Adrenal gland (tissue), 9 donors: ENCODE measurements at regions not wholly inside any gene's neighbourhood (a gene's known extent, or its start where the extent isn't known, plus 50 kb on each side); places are given as distances from the start of the nearest gene placed in this dataset.

ENCODE experiments used
- DNase-seq, 7 donors: peaks; one replicate each; pipeline ENCODE4 v3.0.0-alpha.2; 2019 to 2020
- H3K27ac ChIP-seq, 5 donors: fragments of 200-600 bp; sonication (generic) in 4 of 5; 1 replicate in 3 of 5; 2 replicates in 2 of 5; pipeline versions ENCODE4 v1.5.1 to v1.8.0; 2016 to 2020; ENCODE audit warnings: mild to moderate bottlenecking in 1 of 5
- H3K27me3 ChIP-seq: fragments of 200-600 bp; 2 replicates; pipeline ENCODE4 v1.8.0; 2021
- H3K36me3 ChIP-seq, 2 donors: fragments of 200-600 bp; replicated peaks in 1 of 2; 1 replicate in 1 of 2; 2 replicates in 1 of 2; pipeline versions ENCODE4 v1.5.1 to v1.8.0; 2018 to 2022
- H3K4me1 ChIP-seq, 2 donors: fragments of 200-600 bp; replicated peaks in 1 of 2; 1 replicate in 1 of 2; 2 replicates in 1 of 2; pipeline versions ENCODE4 v1.5.1 to v1.8.0; 2018 to 2021
- H3K4me3 ChIP-seq, 4 donors: fragments of 200-600 bp; sonication (generic) in 3 of 4; one replicate each; pipeline ENCODE4 v1.5.1; 2016 to 2018
- H3K9me3 ChIP-seq, 3 donors: fragments of 200-600 bp; sonication (generic) in 1 of 3; replicated peaks in 1 of 3; 1 replicate in 2 of 3; 2 replicates in 1 of 3; pipeline versions ENCODE4 v1.5.1 to v1.8.0; 2016 to 2021
- CTCF ChIP-seq, 6 experiments: fragments of 450-650 bp in 4 of 6; fragments of 200-600 bp in 2 of 6; sonication (generic) in 1 of 6; IDR thresholded peaks; 1 replicate in 5 of 6; 2 replicates in 1 of 6; pipeline versions ENCODE4 v1.5.1 to v1.8.0; 2016 to 2021; ENCODE audit warnings: antibody characterized with exemption in 6 of 6, mild to moderate bottlenecking in 2 of 6, moderate library complexity in 1 of 6
- POLR2A ChIP-seq, 2 donors: fragments of 450-650 bp; IDR thresholded peaks; one replicate each; pipeline ENCODE4 v1.6.1; 2017; ENCODE audit warnings: antibody characterized with exemption in 2 of 2, mild to moderate bottlenecking in 2 of 2, moderate library complexity in 1 of 2
- WGBS, 4 donors: extraction: QIAGEN DNeasy Blood & Tissue Kit in 2 of 4; methylation state at CpG; one replicate each; pipeline versions ENCODE4 v1.1.5 to v1.1.7; 2013 to 2017; 5-methylcytosine and 5-hydroxymethylcytosine counted together
- intact Hi-C, 2 donors: fragments of 100-400 bp; cut with DNase I; formaldehyde crosslinking; loops; one replicate each; pipeline versions ENCODE4 v1.14.1 to v1.15.0; 2022 to 2023
- donor health status: healthy with polysubstance abuse.
- donor health status: Bipolar disorder and iron deficiency.
- donor health status: DM: yes; HTN: yes; CAD: no.
- donor health status: DM: no; HTN: no; CAD: no.
- donor health status: DM: no; HTN: no; CAD: no.

DNA sequence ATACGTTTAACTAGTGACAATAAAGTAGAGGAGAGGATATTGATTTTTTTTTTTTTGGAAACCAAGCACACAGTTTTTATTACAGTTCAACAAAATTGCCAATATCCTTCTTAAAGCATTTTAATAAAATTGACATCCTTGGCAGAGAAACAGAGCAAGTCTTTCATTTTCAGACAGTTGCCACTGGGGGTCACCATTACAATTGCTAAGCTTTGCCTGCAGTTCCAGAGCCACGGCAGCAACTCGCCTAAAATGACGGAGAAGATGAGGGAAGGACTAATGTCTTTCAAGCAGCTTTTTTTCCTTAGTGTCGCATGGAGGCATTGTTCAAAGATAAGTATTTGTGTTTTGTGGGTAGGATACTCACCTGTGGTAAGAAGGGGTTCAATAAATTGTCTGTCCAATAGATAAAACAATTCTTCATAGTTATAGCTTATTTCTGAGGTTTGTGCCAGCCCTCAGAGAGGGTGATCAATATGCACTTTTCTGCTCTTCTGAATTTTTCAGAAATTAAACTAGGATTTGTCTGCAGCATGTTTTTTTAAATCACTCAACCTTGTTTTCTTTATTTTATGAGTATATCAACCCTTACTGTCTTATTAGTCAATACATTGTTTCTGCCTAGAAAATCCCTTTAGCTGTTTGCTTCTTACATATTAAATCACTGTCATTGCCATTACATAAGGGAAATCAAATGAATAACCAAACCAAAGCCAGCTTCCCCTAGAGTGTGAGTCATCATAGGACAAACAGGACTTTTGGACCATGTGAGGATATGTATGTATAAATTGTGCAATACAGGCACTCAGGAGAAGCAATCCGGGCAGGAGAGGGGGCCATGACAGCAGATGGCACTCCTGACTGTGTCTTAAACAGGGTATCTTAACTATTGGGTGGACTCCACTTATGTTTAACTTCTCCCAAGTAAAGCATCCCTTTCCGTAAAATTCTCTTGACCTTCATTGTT, 508.1 kb upstream of the ARX start:
- TF ChIP-seq POLR2A (IDR thresholded peaks at IDR 0.05) (no peak), CTCF (IDR thresholded peaks at IDR 0.05) (peak in 4 of 6 experiments; percentile 20 to 44 (median 32))
- H3K27ac ChIP-seq = no peak overlapping the region
- H3K9me3 ChIP-seq = no peaks in the 10 kb centered on the region
- WGBS, 4 donors = 17 to 25% (median 20%) methylated on average over 7 of the region's 7 CpGs
- H3K36me3 ChIP-seq = no peaks in the 10 kb centered on the region
- H3K4me3 ChIP-seq = no peak overlapping the region
- peak; percentile 27 to 56 (median 40) for DNase-seq
- H3K27me3 ChIP-seq = peaks cover 5% of the 10 kb centered on the region
- intact Hi-C loops = no loop called here
- H3K4me1 ChIP-seq = no peaks in the 10 kb centered on the region

DNA sequence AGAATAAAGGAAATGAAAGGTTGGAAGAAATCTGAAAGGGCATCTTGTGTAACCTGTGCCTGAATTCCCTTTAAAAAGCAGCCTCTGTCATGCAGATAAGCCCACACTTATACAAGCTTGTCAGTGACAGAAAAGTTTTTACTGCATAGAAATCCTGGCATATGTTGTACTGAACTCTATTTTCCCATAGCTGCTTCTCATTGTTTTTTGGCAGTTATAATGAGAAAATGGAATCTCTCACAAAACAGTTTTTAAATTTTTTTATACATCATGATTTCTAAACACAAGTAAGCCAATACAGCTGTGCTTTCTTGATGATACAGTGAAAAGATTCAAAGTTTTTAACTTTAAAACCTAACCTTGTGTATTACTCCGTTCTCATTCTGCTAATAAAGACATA, 511.4 kb upstream of the ARX start:
- Histone ChIP-seq H3K27me3 (no peaks in the 10 kb centered on the region), H3K4me1 (no peaks in the 10 kb centered on the region), H3K36me3 (no peaks in the 10 kb centered on the region), H3K9me3 (no peaks in the 10 kb centered on the region), H3K4me3 (no peak overlapping the region), H3K27ac (no peak overlapping the region)
- no peak for TF ChIP-seq POLR2A (IDR thresholded peaks at IDR 0.05)
- no peak for TF ChIP-seq CTCF (IDR thresholded peaks at IDR 0.05)
- intact Hi-C loops = no loop called here
- WGBS, 4 donors = 61 to 86% (median 74%) methylated on average over 1 of the region's 1 CpG
- no peak for DNase-seq

DNA sequence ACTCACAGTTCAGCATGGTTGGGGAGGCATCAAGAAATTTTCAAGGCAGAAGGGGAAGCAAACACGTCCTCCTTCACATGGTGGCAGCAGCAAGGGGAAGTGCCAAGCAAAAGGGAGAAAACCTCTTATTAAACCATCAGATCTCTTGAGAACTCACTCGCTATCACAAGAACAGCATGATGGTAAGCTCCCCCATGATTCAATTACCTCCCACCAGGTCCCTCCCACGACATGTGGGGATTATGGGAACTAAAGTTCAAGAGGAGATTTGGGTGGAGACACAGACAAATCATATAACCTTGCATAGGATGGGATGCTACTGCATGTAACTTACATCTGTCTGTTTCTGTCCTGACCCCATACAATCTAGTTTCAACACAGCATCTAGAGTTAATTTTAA, 511.8 kb upstream of the ARX start:
- WGBS, 4 donors = 47 to 57% (median 53%) methylated on average over 3 of the region's 3 CpGs
- intact Hi-C loops = no loop called here
- Histone ChIP-seq H3K4me1 (no peaks in the 10 kb centered on the region), H3K4me3 (no peak overlapping the region), H3K36me3 (no peaks in the 10 kb centered on the region), H3K27ac (no peak overlapping the region), H3K9me3 (no peaks in the 10 kb centered on the region), H3K27me3 (no peaks in the 10 kb centered on the region)
- TF ChIP-seq POLR2A (IDR thresholded peaks at IDR 0.05) (no peak), CTCF (IDR thresholded peaks at IDR 0.05) (no peak)
- DNase-seq = no peak

DNA sequence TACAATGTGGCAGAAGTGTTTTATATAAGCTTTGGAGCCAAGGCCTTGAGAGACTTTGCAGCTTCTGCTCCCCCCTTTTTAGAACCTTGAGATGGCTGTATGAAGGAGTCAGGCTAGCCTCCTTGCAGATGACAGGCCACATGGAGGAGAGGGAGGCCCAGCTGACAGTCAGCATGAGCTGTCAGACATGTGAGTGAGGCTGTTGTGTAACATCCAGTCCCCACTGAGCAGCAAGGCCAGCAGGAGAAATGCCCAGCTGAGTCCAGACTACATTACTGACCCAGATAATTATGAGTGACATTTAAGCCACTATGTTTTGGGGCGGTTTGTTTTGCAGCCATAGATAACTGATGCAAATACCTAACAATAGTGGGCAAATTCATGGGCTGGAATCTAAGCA, 515.3 kb upstream of the ARX start:
- H3K4me3 ChIP-seq = no peak overlapping the region
- DNase-seq = peak in 4 of 7 donors; percentile 15 to 45 (median 40)
- H3K36me3 ChIP-seq = no peaks in the 10 kb centered on the region
- 78 to 86% (median 82%) methylated on average over 1 of the region's 1 CpG for WGBS, 4 donors
- H3K9me3 ChIP-seq = no peaks in the 10 kb centered on the region
- no peaks in the 10 kb centered on the region for H3K4me1 ChIP-seq
- intact Hi-C loops = no loop called here
- no peaks in the 10 kb centered on the region for H3K27me3 ChIP-seq
- TF ChIP-seq CTCF (IDR thresholded peaks at IDR 0.05) (no peak), POLR2A (IDR thresholded peaks at IDR 0.05) (no peak)
- no peak overlapping the region for H3K27ac ChIP-seq
